IMR-90 (cell line): ENCODE measurements at regions not wholly inside any gene's neighbourhood (a gene's known extent, or its start where the extent isn't known, plus 50 kb on each side); places are given as distances from the start of the nearest gene placed in this dataset.

Source experiments
- POLR2A ChIP-seq: IDR thresholded peaks from 2 replicates; pipeline ENCODE4 v1.6.1; 2012; ENCODE audit warnings: mild to moderate bottlenecking, low read depth, low read length
- SMC3 ChIP-seq: fragments of 150-350 bp; IDR thresholded peaks from 2 replicates; pipeline ENCODE4 v1.6.1; 2016; ENCODE audit warnings: low read depth, mild to moderate bottlenecking, antibody characterized with exemption, low read length, moderate library complexity
- TF ChIP-seq, protein P1 (sequence below): conservative IDR thresholded peaks from 2 replicates; pipeline ENCODE4 v1.5.1; 2012; ENCODE audit warnings: mild to moderate bottlenecking, low read depth, low read length, improper control_type of control experiment

DNA sequence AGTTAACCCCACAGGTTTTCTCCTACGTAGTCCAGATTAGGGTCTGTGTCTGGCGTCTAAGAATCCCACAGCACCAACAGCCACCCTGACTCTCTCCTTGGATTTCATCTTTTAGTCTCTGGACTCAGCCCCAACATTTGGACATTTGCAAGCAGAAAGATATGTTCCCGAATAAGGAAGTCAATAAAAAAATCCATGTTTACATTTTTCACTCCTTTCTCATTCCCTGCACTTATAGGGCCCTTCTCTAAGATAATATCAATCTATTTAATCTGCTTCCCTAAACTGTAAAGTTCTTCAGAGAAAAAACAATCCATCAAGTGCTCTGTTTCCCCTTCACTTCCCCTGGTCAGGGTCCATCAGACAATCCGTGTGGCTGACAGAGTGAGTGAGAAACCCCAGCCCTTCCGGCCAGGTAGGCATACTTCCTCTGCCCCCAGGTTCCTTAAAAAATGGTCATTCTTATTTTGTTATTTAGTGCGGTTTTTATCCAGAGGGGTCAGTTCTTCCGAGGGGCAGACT is 105.9 kb upstream of the CDC42BPA start:
- TF ChIP-seq SMC3 = no peak
- TF ChIP-seq POLR2A = no peak
- TF ChIP-seq, protein P1, sequence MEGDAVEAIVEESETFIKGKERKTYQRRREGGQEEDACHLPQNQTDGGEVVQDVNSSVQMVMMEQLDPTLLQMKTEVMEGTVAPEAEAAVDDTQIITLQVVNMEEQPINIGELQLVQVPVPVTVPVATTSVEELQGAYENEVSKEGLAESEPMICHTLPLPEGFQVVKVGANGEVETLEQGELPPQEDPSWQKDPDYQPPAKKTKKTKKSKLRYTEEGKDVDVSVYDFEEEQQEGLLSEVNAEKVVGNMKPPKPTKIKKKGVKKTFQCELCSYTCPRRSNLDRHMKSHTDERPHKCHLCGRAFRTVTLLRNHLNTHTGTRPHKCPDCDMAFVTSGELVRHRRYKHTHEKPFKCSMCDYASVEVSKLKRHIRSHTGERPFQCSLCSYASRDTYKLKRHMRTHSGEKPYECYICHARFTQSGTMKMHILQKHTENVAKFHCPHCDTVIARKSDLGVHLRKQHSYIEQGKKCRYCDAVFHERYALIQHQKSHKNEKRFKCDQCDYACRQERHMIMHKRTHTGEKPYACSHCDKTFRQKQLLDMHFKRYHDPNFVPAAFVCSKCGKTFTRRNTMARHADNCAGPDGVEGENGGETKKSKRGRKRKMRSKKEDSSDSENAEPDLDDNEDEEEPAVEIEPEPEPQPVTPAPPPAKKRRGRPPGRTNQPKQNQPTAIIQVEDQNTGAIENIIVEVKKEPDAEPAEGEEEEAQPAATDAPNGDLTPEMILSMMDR = no peak
